HEK293T (cell line): ENCODE measurements at regions not wholly inside any gene's neighbourhood (a gene's known extent, or its start where the extent isn't known, plus 50 kb on each side); places are given as distances from the start of the nearest gene placed in this dataset.

Experiments
- ARNT ChIP-seq: fragments of 450-650 bp; IDR thresholded peaks from 2 replicates; pipeline ENCODE4 v1.6.1; 2017; ENCODE audit warnings: mild to moderate bottlenecking
- ELF4 ChIP-seq: fragments of 450-650 bp; IDR thresholded peaks from 2 replicates; pipeline ENCODE4 v1.6.1; 2017; ENCODE audit warnings: antibody characterized with exemption
- FOXA1 ChIP-seq: fragments of 450-650 bp; IDR thresholded peaks from 2 replicates; pipeline ENCODE4 v1.6.1; 2016; ENCODE audit warnings: mild to moderate bottlenecking
- FOXM1 ChIP-seq: fragments of 450-650 bp; IDR thresholded peaks from 2 replicates; pipeline ENCODE4 v1.6.1; 2017; ENCODE audit warnings: mild to moderate bottlenecking, borderline replicate concordance
- SP1 ChIP-seq: fragments of 450-650 bp; IDR thresholded peaks from 2 replicates; pipeline ENCODE4 v1.6.1; 2017

DNA sequence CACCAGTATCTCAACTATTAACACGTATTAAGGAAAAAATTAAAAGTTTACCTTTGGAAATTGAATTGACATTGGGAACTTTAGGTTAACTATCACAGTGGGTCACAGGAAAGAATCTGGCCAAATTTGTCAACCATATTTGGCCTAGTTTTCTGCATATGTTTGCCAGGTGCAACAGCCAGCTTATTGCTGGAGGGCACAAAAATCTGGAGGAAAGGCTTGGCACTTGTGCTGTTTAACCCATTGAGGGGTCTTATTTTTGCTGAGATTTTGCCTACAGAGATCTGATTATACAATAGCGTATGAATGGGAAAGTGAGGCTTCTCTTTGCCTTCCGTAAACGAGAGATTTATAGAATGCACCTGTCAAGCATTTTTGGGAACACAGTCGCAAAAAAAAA lies 190.4 kb downstream of the PRL start:
- TF ChIP-seq ARNT (no peak), ELF4 (no peak), FOXA1 (no peak), SP1 (no peak), FOXM1 (no peak)
